BE2C (cell line): ENCODE measurements at regions not wholly inside any gene's neighbourhood (a gene's known extent, or its start where the extent isn't known, plus 50 kb on each side); places are given as distances from the start of the nearest gene placed in this dataset.
"Not testable (repeated sequence)": the region's sequence is repeated elsewhere in the genome, so short reads cannot be mapped to it uniquely, and the experiment has no call there.

Experiments
- DNase-seq: peaks from one replicate; pipeline ENCODE4 v3.0.0-alpha.2; 2020
- H3K27me3 ChIP-seq: fragments of 250-450 bp; sonication (Bioruptor Pico); 2 replicates; pipeline ENCODE4 v1.5.1; 2020; ENCODE audit warnings: mild to moderate bottlenecking
- H3K36me3 ChIP-seq: fragments of 250-450 bp; sonication (Bioruptor Pico); 2 replicates; pipeline ENCODE4 v1.5.1; 2020; ENCODE audit warnings: mild to moderate bottlenecking
- H3K4me1 ChIP-seq: fragments of 250-450 bp; sonication (Bioruptor Pico); 2 replicates; pipeline ENCODE4 v1.5.1; 2020
- H3K4me3 ChIP-seq: 2 replicates; pipeline ENCODE4 v1.5.1; 2011; ENCODE audit warnings: low read depth, low read length
- H3K9me3 ChIP-seq: fragments of 250-450 bp; sonication (Bioruptor Pico); 2 replicates; pipeline ENCODE4 v1.5.1; 2020
- TF ChIP-seq, protein P1 (sequence below): IDR thresholded peaks from 2 replicates; pipeline ENCODE4 v1.5.1; 2012; ENCODE audit warnings: mild to moderate bottlenecking, low read depth, low read length

DNA sequence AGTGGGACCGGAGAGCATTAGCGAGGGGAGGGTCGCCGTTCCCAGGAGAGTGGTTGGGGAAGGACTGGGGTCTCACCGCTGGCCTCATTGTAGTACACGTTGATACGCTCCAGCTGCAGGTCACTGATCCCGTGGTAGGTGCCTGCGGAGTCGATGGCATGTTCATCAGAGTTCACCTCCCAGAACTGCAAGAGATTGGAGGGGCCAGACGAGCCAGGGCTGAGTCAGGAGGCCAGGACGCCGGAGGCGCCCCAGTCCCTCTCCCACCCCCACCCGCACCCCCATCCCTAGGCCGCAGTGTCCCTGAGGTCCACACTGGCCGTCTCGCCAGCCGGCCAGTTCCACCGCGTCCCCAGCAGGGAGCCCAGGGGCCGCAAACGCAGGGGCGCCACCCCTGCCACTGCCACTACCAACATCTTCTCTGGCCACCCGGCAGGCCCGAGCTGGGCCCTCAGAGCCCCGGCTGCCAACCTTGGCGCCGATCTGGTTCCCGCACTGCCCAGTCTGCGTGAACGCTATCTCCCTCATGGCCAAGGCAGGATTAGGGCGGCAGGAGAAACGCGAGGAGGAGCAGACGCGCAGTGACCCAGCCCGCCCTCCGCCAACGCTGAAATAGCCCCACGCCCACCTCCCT is 144.2 kb downstream of the ALG10 start:
- Histone ChIP-seq H3K9me3 (no peaks in the 10 kb centered on the region; the same call in 1 of the 2 replicates), H3K4me3 (no peak overlapping the region), H3K36me3 (no peaks in the 10 kb centered on the region), H3K27me3 (no peaks in the 10 kb centered on the region), H3K4me1 (no peaks in the 10 kb centered on the region)
- DNase-seq, result no peak
- TF ChIP-seq, protein P1, sequence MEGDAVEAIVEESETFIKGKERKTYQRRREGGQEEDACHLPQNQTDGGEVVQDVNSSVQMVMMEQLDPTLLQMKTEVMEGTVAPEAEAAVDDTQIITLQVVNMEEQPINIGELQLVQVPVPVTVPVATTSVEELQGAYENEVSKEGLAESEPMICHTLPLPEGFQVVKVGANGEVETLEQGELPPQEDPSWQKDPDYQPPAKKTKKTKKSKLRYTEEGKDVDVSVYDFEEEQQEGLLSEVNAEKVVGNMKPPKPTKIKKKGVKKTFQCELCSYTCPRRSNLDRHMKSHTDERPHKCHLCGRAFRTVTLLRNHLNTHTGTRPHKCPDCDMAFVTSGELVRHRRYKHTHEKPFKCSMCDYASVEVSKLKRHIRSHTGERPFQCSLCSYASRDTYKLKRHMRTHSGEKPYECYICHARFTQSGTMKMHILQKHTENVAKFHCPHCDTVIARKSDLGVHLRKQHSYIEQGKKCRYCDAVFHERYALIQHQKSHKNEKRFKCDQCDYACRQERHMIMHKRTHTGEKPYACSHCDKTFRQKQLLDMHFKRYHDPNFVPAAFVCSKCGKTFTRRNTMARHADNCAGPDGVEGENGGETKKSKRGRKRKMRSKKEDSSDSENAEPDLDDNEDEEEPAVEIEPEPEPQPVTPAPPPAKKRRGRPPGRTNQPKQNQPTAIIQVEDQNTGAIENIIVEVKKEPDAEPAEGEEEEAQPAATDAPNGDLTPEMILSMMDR, result no peak

DNA sequence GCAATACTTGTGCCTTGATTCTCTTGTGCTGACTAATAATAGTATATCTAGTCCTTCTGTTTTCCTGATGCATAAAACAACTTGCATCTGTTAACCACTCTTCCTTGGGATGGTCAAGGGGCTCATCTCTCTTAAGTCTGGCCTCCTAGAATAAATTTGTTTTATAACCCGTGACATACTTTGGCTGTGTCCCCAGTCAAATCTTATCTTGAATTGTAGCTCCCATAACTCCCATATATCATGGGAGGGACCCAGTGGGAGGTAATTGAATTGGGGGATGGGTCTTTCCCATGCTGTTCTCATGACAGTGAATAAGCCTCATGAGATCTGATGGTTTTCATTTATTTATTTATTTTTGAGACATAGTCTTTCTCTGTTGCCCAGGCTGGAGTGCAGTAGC is 146.2 kb downstream of the ALG10 start:
- H3K9me3 ChIP-seq, DNase-seq, H3K4me1 ChIP-seq, H3K27me3 ChIP-seq, H3K36me3 ChIP-seq, H3K4me3 ChIP-seq: not testable (repeated sequence)

DNA sequence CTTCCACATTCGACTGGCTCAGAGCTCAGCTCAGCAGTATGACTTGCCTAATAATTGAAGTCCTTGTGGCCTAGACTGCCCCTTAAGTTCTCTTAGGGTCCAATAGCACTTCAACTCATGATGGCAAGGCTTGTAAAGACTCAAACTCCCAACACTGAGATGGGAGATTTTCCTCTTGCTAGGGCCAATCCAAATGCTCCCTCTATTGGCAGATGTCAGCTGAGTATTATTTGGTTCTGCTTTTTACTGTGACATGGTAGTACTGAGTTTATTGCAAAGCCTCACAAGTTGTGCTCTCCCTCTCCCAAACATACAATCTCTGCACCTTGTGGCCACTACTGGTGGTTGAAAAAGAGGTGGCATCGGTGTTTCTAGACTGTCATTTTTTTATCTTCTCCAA is 164.2 kb downstream of the ALG10 start:
- TF ChIP-seq, protein P1, result no peak
- H3K9me3 ChIP-seq, result no peaks in the 10 kb centered on the region

DNA sequence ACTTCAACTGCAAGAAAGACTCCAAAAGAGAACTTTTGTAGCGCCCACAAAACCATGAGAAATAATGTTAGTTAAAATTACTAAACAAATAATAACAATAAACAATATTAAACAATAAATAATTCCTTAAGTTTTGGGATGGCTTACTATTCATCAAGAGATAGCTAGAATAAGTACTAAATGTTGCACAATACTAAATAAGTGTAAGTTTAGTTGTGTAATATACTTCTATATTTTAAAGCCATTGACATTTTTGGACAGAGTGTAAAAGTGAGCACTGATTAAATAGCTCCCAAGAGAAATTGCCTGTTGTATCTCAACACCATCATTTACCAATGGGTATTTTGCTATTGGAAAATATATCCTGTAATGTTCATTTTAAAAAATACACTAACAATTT is 166.7 kb downstream of the ALG10 start:
- Histone ChIP-seq H3K27me3 (no peaks in the 10 kb centered on the region), H3K36me3 (no peaks in the 10 kb centered on the region), H3K4me3 (no peak overlapping the region), H3K4me1 (no peaks in the 10 kb centered on the region), H3K9me3 (no peaks in the 10 kb centered on the region)
- TF ChIP-seq, protein P1, result no peak
- no peak for DNase-seq

More for the DNA sequence above, 164.2 kb downstream of the ALG10 start:
- Histone ChIP-seq H3K4me1 (no peaks in the 10 kb centered on the region), H3K36me3 (no peaks in the 10 kb centered on the region), H3K4me3 (no peak overlapping the region), H3K27me3 (no peaks in the 10 kb centered on the region)
- DNase-seq, result no peak

DNA sequence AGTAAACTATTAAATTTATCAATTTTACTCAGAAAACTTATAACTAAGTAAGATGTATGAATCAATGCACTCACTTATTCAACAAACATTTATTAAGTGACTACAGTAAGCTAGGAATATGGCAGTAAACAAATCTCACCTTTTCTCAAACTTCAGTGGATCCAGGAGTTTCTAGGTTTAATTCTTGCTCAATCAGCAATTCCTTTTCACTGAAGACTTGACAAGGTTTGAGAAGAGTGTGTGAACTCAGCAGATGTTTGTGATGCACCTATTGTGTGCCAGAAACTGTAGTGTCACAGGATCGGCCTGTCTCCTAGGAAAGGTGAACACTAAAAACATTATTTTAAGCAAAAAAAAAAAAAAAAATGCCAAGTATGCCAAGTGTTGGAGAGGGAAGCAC is 167.8 kb downstream of the ALG10 start:
- DNase-seq, result no peak
- Histone ChIP-seq H3K4me3 (no peak overlapping the region), H3K9me3 (no peaks in the 10 kb centered on the region), H3K36me3 (no peaks in the 10 kb centered on the region), H3K4me1 (no peaks in the 10 kb centered on the region), H3K27me3 (no peaks in the 10 kb centered on the region)
- TF ChIP-seq, protein P1, result no peak

DNA sequence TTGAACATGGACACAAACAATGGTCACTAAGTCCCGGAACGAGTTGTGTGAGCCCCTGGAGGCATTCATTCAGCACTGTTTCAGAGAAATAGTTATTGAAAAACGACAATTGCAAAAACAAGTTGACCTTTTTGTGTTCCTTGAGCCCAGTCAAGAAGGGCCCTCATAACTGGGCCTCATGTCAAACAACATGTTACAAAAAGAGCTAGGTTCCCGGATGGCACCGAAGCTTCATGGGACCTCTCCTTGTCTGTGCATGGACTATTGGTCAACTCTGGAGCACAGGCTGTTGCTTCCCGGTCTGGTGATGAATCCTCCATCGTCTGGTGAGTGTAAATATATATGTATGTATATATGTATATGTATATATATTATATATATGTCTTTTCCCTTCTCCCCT is 176.6 kb downstream of the ALG10 start:
- H3K4me3 ChIP-seq, result no peak overlapping the region
- no peak for DNase-seq
- TF ChIP-seq, protein P1, result no peak
- no peaks in the 10 kb centered on the region for H3K9me3 ChIP-seq
- H3K4me1 ChIP-seq, result no peaks in the 10 kb centered on the region
- H3K27me3 ChIP-seq, result no peaks in the 10 kb centered on the region
- no peaks in the 10 kb centered on the region for H3K36me3 ChIP-seq
